ENCODE measurements at regions not wholly inside any gene's neighbourhood (a gene's known extent, or its start where the extent isn't known, plus 50 kb on each side); places are given as distances from the start of the nearest gene placed in this dataset.

DNA sequence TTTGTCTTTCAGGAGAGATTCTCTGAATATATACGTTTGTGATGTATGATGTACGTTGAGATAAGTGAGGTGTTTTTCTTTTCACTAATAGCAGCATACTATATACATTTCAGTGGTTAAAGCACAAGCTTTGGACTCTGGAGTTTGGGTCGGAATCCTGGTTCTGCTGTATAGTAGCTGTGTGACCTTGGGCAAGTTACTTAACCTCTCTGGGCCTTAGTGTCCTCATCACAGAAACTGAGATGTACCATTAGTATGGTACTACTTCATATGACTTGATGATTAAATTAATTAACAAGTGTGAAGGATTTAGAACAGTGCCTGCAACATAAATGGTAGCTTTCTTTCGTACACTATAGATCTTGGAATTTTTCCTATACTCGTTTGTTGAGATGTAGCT is 258.7 kb downstream of the CDCA7 start:
- H3K23me2 ChIP-seq (ENCODE audit: insufficient read length, low read depth, low read length, poor library complexity, severe bottlenecking): no peaks in the 10 kb centered on the region
- no peak overlapping the region for H3K9ac ChIP-seq (ENCODE audit: extremely low read depth, insufficient read length, low read length)
- no peaks in the 10 kb centered on the region for H3K79me2 ChIP-seq (ENCODE audit: insufficient read depth, low read length)
- no peak overlapping the region for H3K18ac ChIP-seq (ENCODE audit: insufficient read length, low read depth, low read length)
- H3K27ac Mint-ChIP-seq: no peak overlapping the region
- H3K9me3 ChIP-seq (ENCODE audit: control insufficient read depth, low read depth, low read length): no peaks in the 10 kb centered on the region
- no CpG with 5 or more reads among the region's 5 CpGs for WGBS (ENCODE audit: extremely low coverage, insufficient read length, low lambda C conversion rate)
- no peaks in the 10 kb centered on the region for H3K79me1 ChIP-seq (ENCODE audit: insufficient read depth, low read depth, low read length, poor library complexity, severe bottlenecking)
- no peaks in the 10 kb centered on the region for H3K27me3 ChIP-seq (ENCODE audit: insufficient read depth, low read length)
- no peak overlapping the region for H2BK12ac ChIP-seq (ENCODE audit: insufficient read length, low read depth, low read length)
- H3K27me3 Mint-ChIP-seq (ENCODE audit: low read depth): no peaks in the 10 kb centered on the region
- H3K27ac ChIP-seq (ENCODE audit: insufficient read length, low read depth, low read length): no peak overlapping the region
- no peak overlapping the region for H2BK120ac ChIP-seq (ENCODE audit: low read depth, low read length, poor library complexity, severe bottlenecking)
- no peaks in the 10 kb centered on the region; a peak in 2 of 7 replicates for H3K36me3 Mint-ChIP-seq (ENCODE audit: insufficient read depth in 1 of 3, low read depth in 3 of 3)
- no peak overlapping the region for H3K4ac ChIP-seq (ENCODE audit: low read depth, low read length)
- H3K56ac ChIP-seq (ENCODE audit: insufficient read length, low read depth, low read length): no peak overlapping the region
- H3K4me1 ChIP-seq (ENCODE audit: insufficient read depth, low read length): no peaks in the 10 kb centered on the region
- DNase-seq: no peak
- H2BK20ac ChIP-seq (ENCODE audit: low read depth, low read length, poor library complexity, severe bottlenecking): no peak overlapping the region
- no peak overlapping the region for H4K91ac ChIP-seq (ENCODE audit: insufficient read length, low read depth, low read length)
- no peak overlapping the region for H4K5ac ChIP-seq (ENCODE audit: insufficient read length, low read depth, low read length)
- no peak overlapping the region for H3K4me2 ChIP-seq (ENCODE audit: insufficient read depth, insufficient read length, low read length)
- no peak overlapping the region for H2AFZ ChIP-seq (ENCODE audit: low read length)
- no peak overlapping the region for H4K8ac ChIP-seq (replicated peaks; ENCODE audit: insufficient read length, low read depth, low read length)
- H3K14ac ChIP-seq (ENCODE audit: insufficient read depth, low read length): no peak overlapping the region
- H3K4me3 Mint-ChIP-seq: no peak overlapping the region
- no peaks in the 10 kb centered on the region for H4K20me1 ChIP-seq (ENCODE audit: control insufficient read depth, insufficient read depth, insufficient read length)
- no peak overlapping the region for H2AK5ac ChIP-seq (ENCODE audit: insufficient read length, low read length)
- H3K9me3 Mint-ChIP-seq: peaks cover 3% of the 10 kb centered on the region in 2 experiments; a peak in 1 of 5 replicates
- no peak overlapping the region for H2BK5ac ChIP-seq (ENCODE audit: insufficient read length, low read length)
- no peak overlapping the region for H3T11ph ChIP-seq (ENCODE audit: low read length)
- peaks cover 4 to 21% of the 10 kb centered on the region in 2 experiments for H3K4me1 Mint-ChIP-seq
- TF ChIP-seq, protein P1, sequence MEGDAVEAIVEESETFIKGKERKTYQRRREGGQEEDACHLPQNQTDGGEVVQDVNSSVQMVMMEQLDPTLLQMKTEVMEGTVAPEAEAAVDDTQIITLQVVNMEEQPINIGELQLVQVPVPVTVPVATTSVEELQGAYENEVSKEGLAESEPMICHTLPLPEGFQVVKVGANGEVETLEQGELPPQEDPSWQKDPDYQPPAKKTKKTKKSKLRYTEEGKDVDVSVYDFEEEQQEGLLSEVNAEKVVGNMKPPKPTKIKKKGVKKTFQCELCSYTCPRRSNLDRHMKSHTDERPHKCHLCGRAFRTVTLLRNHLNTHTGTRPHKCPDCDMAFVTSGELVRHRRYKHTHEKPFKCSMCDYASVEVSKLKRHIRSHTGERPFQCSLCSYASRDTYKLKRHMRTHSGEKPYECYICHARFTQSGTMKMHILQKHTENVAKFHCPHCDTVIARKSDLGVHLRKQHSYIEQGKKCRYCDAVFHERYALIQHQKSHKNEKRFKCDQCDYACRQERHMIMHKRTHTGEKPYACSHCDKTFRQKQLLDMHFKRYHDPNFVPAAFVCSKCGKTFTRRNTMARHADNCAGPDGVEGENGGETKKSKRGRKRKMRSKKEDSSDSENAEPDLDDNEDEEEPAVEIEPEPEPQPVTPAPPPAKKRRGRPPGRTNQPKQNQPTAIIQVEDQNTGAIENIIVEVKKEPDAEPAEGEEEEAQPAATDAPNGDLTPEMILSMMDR (conservative IDR thresholded peaks at IDR 0.05): no peak
- no peak overlapping the region for H2BK15ac ChIP-seq (ENCODE audit: low read depth, low read length)
- H3K23ac ChIP-seq (ENCODE audit: insufficient read length, low read depth, low read length): no peak overlapping the region
